ENCODE measurements at regions not wholly inside any gene's neighbourhood (a gene's known extent, or its start where the extent isn't known, plus 50 kb on each side); places are given as distances from the start of the nearest gene placed in this dataset.
A peak's percentile ranks its signal among the peaks of the same experiment; 100 is the strongest.
"Not testable (repeated sequence)": the region's sequence is repeated elsewhere in the genome, so short reads cannot be mapped to it uniquely, and the experiment has no call there.

DNA sequence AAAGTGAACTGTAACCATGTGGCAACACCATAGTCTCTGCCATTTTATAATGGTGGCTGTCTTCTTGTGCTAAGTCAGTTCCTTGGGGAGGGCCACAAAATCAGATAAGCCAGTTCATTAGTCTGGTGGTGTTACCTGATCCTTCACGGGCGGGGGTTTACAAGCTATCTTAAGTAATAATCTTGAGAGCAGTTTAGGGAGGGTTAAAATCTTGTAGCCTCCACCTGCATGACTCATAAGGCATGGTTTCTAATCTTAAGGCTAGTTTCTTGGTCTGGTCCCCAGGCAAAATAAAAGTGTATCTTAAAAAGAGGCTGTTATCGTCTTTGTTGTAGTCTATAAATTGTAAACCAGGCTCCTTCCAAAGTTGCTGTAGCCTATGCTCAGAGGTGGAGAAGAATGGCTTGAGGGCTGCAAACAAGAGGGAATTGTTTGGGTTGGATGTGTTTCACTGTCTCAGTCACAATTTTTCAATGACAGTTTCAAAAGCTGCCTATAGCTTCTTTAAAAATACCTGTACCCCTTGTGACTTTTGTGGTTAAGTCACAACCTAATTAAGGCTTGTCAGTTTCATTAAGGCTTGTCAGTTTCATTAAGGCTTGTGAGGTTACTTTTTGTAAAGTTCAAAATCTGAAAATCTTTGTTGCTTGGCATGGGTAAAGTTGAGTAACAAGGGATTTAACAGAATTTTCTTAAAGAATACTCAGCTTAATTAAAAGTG is 135.7 kb downstream of the RPS4Y2 start:
- ChIA-PET POLR2A (no interaction called here), CTCF (no interaction called here)
- H3K4me1 Mint-ChIP-seq = peaks cover 8% of the 10 kb centered on the region
- peaks cover 14% of the 10 kb centered on the region for H3K9me3 Mint-ChIP-seq
- H3K27ac Mint-ChIP-seq = peak overlapping the region; percentile 41
- no peak for DNase-seq
- H3K4me3 Mint-ChIP-seq = no peak overlapping the region
- H3K36me3 Mint-ChIP-seq (ENCODE audit: low read depth) = peaks cover 6% of the 10 kb centered on the region
- no peaks in the 10 kb centered on the region for H3K27me3 Mint-ChIP-seq

DNA sequence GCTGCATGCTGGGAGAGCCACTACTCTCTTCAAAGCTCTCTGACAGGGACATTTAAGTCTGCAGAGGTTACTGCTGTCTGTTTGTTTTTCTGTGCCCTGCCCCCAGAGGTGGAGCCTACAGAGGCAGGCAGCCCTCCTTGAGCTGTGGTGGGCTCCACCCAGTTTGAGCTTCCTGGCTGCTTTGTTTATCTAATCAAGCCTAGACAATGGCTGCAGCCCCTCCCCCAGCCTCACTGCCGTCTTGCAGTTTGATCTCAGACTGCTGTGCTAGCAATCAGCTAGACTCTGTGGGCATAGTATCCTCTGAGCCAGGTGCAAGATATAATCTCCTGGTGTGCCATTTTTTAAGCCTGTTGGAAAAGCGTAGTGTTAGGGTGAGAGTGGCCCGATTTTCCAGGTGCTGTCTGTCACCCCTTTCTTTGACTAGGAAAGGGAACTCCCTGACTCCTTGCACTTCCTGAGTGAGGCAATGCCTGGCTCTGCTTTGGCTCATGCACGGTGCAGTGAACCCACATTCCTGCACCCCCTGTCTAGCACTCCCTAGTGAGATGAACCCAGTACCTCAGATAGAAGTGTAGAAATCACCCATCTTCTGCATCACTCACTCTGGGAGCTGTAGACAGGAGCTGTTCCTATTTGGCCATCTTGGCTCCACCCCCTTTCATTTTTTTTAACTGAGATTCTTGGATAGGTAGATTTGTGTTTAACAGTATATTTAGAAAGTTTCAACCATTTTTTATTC is 169.6 kb downstream of the RPS4Y2 start:
- H3K4me3 Mint-ChIP-seq = peak overlapping the region; percentile 25

DNA sequence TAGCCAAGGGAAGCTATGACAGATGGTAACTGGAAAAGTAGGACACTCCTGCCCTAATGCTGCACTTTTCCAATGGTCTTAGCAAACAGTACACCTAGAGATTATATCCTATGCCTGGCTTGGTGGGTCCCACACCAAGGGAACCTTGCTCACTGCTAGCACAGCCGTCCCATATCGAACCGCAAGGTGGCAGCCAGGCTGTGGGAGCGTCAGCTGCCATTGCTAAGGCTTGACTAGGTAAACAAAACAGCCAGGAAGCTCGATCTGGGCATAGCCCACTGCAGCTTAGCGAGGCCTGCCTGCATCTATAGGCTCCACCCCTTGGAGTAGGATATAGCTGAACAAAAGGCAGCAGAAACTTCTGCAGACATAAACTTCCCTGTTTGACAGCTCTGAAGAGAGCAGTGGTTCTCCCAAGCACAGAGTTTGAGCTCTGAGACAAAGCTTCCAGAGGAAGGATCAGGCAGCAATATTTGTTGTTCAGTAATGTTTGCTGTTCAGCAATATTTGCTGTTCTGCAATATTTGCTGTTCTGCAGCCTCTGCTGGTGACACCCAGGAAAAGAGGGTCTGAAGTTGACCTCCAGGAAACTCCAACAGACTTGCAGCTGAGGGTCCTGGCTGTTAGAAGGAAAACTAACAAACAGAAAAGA is 173.9 kb downstream of the RPS4Y2 start:
- CTCF ChIA-PET = no interaction called here
- peaks cover 3% of the 10 kb centered on the region for H3K27me3 Mint-ChIP-seq
- peaks cover 16% of the 10 kb centered on the region for H3K4me1 Mint-ChIP-seq
- peaks cover 15% of the 10 kb centered on the region for H3K36me3 Mint-ChIP-seq (ENCODE audit: low read depth)
- no peak for DNase-seq
- peaks cover 7% of the 10 kb centered on the region for H3K9me3 Mint-ChIP-seq
- no peak overlapping the region for H3K4me3 Mint-ChIP-seq
- H3K27ac Mint-ChIP-seq = no peak overlapping the region
- POLR2A ChIA-PET = no interaction called here

More for the DNA sequence above, 169.6 kb downstream of the RPS4Y2 start:
- CTCF ChIA-PET, H3K27me3 Mint-ChIP-seq, POLR2A ChIA-PET: not testable (repeated sequence)
- peak; percentile 71 for DNase-seq
- Mint-ChIP-seq H3K36me3 (ENCODE audit: low read depth) (peaks cover 47% of the 10 kb centered on the region), H3K9me3 (peaks cover 27% of the 10 kb centered on the region), H3K4me1 (peaks cover 25% of the 10 kb centered on the region), H3K27ac (peak overlapping the region; percentile 82)

DNA sequence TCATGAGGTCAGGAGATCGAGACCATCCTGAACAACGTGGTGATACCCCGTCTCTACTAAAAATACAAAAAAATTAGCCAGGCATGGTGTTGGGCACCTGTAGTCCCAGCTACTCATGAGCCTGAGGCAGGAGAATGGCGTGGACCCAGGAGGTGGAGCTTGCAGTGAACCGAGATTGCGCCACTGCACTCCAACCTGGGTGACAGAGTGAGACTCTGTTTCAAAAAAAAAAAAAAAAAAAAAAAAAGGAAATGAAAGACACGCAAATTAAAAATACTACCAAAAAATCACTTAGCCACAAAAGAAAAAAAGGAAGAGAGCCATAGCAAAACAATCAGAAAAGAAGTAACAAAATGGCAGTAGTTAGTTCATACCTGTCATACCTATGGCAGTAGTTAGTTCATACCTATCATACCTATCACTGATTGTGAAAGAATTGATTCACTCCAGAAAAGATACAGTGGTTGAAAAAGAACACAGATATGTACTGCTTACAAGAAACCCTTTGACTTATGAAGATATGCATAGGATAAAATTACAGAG is 180.9 kb downstream of the RPS4Y2 start:
- POLR2A ChIA-PET; CTCF ChIA-PET; H3K9me3 Mint-ChIP-seq; H3K4me3 Mint-ChIP-seq; H3K27ac Mint-ChIP-seq; H3K27me3 Mint-ChIP-seq; DNase-seq; H3K36me3 Mint-ChIP-seq (ENCODE audit: low read depth); H3K4me1 Mint-ChIP-seq: not testable (repeated sequence)

DNA sequence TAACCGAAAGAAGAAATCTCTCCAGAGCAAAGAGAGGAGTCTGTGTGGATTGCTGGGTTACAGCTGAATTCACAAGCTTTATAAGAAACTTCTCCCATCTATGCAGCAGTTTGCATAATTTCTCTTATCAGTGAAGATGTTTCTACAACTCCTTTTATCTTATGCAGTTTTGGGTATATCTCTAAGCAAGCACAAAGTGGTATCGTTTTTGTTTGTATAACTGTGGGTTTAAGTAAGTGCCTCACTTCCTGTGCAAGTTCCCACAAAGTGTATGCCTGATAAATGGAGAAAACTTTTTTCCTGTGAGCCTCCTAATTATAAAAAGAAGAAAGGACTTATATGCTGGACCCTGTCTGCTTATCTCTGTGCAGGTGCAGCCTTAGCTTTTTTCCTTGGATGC is 205.6 kb downstream of the RPS4Y2 start:
- ChIA-PET POLR2A (no interaction called here), CTCF (no interaction called here)
- H3K4me3 Mint-ChIP-seq = peak overlapping the region; percentile 25
- H3K9me3 Mint-ChIP-seq = peaks cover 4% of the 10 kb centered on the region
- peaks cover 8% of the 10 kb centered on the region for H3K36me3 Mint-ChIP-seq (ENCODE audit: low read depth)
- H3K27me3 Mint-ChIP-seq = no peaks in the 10 kb centered on the region
- peak overlapping the region; percentile 76 for H3K27ac Mint-ChIP-seq
- DNase-seq = no peak
- peaks cover 32% of the 10 kb centered on the region for H3K4me1 Mint-ChIP-seq

DNA sequence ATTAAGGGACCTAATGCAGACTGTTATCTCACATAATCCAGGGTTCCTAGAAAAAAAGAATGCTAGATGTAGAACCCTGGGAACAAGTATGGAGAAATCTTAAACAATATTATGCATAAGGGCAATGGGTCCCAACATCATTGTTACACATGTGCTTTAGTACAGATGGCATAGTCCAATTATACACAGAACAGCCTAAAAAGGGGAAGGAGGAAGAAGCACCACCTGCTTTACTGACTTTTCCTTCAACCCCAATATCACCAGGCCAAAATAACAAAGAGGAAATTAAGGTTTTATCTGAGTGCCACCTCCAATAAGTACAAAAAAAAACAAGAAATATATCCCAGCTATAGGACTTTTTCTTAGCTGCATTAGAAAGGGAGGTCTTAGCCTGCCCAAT is 211.9 kb downstream of the RPS4Y2 start:
- ChIA-PET POLR2A (no interaction called here), CTCF (no interaction called here)
- Mint-ChIP-seq H3K9me3 (peaks cover 6% of the 10 kb centered on the region), H3K4me1 (peaks cover 2% of the 10 kb centered on the region), H3K4me3 (no peak overlapping the region), H3K27ac (no peak overlapping the region), H3K36me3 (ENCODE audit: low read depth) (peaks cover 8% of the 10 kb centered on the region), H3K27me3 (no peaks in the 10 kb centered on the region)
- no peak for DNase-seq

DNA sequence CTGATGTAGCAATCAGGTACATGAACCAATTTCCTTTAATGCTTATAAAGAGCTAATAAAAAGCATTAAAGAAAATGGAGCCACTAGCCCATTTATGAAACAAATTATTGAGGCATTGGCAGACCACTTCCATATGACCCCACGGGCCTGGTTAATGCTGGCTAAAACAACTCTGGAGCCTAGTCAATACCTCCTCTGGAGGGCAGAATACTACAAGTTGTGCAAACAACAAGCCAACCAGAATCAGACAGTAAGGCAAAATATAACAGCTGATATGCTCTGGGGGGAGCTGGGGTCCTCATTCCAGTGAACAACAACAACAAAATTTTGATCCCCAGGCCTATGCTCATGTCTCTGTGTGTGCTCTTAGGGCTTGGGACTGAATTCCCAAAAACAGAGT is 212.3 kb downstream of the RPS4Y2 start:
- peaks cover 8% of the 10 kb centered on the region for H3K36me3 Mint-ChIP-seq (ENCODE audit: low read depth)
- no peak overlapping the region for H3K27ac Mint-ChIP-seq
- H3K27me3 Mint-ChIP-seq = no peaks in the 10 kb centered on the region
- CTCF ChIA-PET = no interaction called here
- H3K4me1 Mint-ChIP-seq = no peaks in the 10 kb centered on the region
- H3K4me3 Mint-ChIP-seq = no peak overlapping the region
- H3K9me3 Mint-ChIP-seq = peaks cover 4% of the 10 kb centered on the region
- DNase-seq = no peak
- POLR2A ChIA-PET = no interaction called here

DNA sequence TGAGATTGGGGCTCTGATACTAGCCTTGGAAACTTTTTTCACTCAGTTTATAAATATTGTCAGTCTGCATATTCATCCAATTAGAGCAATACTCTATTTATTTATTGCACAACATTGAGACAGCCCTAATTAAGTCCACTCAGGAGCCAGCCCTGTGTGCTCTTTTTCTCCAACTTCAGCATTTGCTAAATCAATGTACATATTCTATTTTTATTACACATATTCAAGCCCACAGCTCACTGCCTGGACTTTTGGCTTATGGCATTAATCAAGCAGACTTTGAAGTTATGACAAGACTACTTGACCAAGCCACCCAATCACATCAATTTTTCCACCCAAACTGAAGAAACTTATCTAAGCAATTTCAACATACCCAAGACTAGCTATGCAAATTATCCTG is 215.5 kb downstream of the RPS4Y2 start:
- H3K4me3 Mint-ChIP-seq = no peak overlapping the region
- peaks cover 2% of the 10 kb centered on the region for H3K9me3 Mint-ChIP-seq
- H3K36me3 Mint-ChIP-seq (ENCODE audit: low read depth) = no peaks in the 10 kb centered on the region
- no peak overlapping the region for H3K27ac Mint-ChIP-seq
- ChIA-PET POLR2A (no interaction called here), CTCF (no interaction called here)
- no peak for DNase-seq
- H3K27me3 Mint-ChIP-seq = no peaks in the 10 kb centered on the region
- H3K4me1 Mint-ChIP-seq = peaks cover 4% of the 10 kb centered on the region

DNA sequence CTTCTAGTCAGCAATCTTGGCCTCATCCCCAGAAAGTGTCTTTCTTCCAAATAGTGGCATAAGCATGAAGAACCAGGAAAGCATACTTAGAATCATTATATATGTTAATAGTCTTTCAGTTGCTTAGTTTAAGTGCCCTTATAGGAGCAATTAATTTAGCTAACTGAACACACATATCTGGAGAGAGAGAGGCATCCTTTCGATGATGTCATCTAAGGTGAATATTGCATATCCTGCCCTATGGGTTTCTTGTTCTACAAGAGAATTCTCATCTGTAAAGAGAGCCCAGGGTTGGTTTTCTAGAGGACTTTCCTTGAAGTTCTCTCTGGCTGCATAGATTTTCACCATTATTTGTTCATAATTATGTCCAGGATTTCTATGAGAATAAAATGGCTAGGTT is 230.1 kb downstream of the RPS4Y2 start:
- POLR2A ChIA-PET = no interaction called here
- DNase-seq = no peak
- no peak overlapping the region for H3K27ac Mint-ChIP-seq
- H3K36me3 Mint-ChIP-seq (ENCODE audit: low read depth) = no peaks in the 10 kb centered on the region
- CTCF ChIA-PET = no interaction called here
- H3K4me3 Mint-ChIP-seq = no peak overlapping the region
- peaks cover 15% of the 10 kb centered on the region for H3K4me1 Mint-ChIP-seq
- H3K27me3 Mint-ChIP-seq = no peaks in the 10 kb centered on the region
- no peaks in the 10 kb centered on the region for H3K9me3 Mint-ChIP-seq

DNA sequence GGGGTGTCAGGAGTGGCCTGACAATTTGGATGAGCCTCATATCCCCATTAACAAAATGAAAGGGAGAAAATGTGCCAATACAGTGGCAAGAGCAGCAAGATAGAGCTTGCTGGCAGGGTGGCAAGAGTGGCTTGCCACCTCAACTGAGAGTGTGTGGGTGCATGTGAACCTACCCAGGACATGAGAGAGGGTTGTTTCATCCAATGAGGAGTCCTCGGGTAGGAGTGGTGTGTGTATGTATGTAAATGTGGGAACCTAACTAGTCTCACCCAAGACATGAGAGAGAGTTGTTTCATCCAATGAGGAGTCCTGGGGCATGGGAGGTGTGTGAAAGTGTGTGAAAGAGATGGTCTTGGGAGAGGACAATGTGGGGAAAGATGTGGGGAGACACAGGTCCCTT is 234.2 kb downstream of the RPS4Y2 start:
- Mint-ChIP-seq H3K4me1 (peaks cover 25% of the 10 kb centered on the region), H3K9me3 (no peaks in the 10 kb centered on the region), H3K27ac (peak overlapping the region; percentile 93), H3K27me3 (no peaks in the 10 kb centered on the region), H3K4me3 (peak overlapping the region; percentile 40), H3K36me3 (ENCODE audit: low read depth) (no peaks in the 10 kb centered on the region)
- CTCF ChIA-PET = no interaction called here
- POLR2A ChIA-PET = no interaction called here
- no peak for DNase-seq

DNA sequence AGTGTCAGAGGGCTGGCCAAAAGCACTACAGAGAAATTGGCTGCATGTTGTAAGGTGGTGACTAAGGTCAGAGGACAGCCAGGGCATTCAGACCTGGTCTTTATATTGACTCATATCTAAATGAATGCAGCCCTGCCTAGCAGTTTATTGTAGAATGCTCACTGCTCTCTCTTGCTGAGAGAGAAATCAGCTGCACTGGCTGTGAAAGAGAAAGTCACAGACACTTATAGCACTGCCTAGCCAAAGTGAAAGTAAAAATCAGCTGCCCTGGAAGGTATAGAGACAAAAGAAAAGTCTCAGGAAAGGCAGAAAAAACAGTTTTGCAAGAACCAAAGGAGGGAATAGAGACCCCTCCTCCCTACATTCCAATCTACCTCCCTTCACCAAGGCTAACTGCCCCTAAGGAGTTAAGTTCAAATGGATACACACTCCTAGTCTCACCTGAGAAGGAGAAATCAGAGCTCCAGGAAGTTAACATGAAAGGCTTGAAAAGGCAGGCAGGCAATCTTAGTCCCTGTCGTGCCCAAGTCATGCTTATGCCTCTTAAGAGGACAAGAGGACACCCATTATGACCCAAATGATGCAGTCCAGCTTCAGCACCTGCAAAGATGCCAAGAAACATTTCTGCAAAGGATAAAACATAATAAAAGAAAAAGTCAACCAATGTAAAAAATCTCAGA is 235.1 kb downstream of the RPS4Y2 start:
- Mint-ChIP-seq H3K27me3 (no peaks in the 10 kb centered on the region), H3K27ac (peak overlapping the region; percentile 93), H3K9me3 (no peaks in the 10 kb centered on the region), H3K4me3 (peak overlapping the region; percentile 68), H3K4me1 (peaks cover 25% of the 10 kb centered on the region), H3K36me3 (ENCODE audit: low read depth) (no peaks in the 10 kb centered on the region)
- peak; percentile 47 for DNase-seq
- ChIA-PET CTCF (no interaction called here), POLR2A (no interaction called here)

DNA sequence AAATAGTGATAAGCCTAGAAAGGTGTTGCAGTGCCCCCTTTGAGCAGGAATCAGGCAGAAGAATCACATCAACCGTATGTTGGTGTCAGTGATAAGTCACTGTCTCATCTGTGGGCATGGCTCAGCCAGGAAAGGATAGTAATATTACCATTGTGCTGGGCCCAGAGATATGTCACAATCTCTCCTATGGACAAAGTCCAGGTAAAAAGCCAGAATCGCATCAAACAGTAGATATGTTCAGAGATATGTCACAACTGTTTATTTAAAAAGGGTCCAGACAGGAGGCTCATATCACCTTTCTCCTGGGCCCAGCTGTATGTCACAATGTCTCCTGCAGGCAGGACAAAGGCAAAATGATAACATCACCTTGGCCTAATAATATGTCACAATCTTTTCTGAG is 241.4 kb downstream of the RPS4Y2 start:
- Mint-ChIP-seq H3K9me3 (peaks cover under 1% of the 10 kb centered on the region), H3K36me3 (ENCODE audit: low read depth) (peaks cover 3% of the 10 kb centered on the region), H3K27ac (peak overlapping the region; percentile 67), H3K27me3 (no peaks in the 10 kb centered on the region), H3K4me3 (no peak overlapping the region), H3K4me1 (peaks cover 28% of the 10 kb centered on the region)
- CTCF ChIA-PET = no interaction called here
- POLR2A ChIA-PET = interaction anchor here (1.4 kb wide), 1 partner anchor 36 kb away, joined by 3 read pairs; no protein-coding TSS in a partner anchor
- no peak for DNase-seq

DNA sequence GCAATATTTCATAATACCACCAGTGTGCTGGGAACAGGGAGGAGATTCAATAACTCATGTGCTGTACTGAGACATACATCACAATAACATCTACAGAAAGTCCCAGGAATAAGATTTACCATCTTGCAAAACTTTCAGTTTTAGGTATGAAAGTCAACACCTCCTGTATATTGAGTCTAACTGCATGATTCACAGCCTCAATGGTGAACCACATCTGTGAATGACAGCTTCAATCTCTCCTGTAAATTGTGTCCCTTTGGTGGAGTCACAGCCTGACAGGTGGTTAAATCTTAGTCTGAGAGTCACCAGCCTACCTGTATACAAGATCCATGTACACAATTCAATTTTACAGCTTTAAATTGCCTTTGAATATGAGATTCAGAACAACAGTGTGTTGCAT is 242.1 kb downstream of the RPS4Y2 start:
- peaks cover 34% of the 10 kb centered on the region for H3K4me1 Mint-ChIP-seq
- peak overlapping the region; percentile 67 for H3K27ac Mint-ChIP-seq
- no peak overlapping the region for H3K4me3 Mint-ChIP-seq
- POLR2A ChIA-PET = interaction anchor here (1.4 kb wide), 1 partner anchor 35 kb away, joined by 3 read pairs; no protein-coding TSS in a partner anchor
- H3K27me3 Mint-ChIP-seq = no peaks in the 10 kb centered on the region
- peak; percentile 20 for DNase-seq
- H3K36me3 Mint-ChIP-seq (ENCODE audit: low read depth) = peaks cover 3% of the 10 kb centered on the region
- CTCF ChIA-PET = no interaction called here
- peaks cover 3% of the 10 kb centered on the region for H3K9me3 Mint-ChIP-seq

Measured in activated CD4-positive, alpha-beta T cell treated with anti-CD3 and anti-CD28 coated beads, Interleukin-2, amount 10 ng/mL, durations not matched to agents 7 days and 5 days (primary cell).